Fibroblast of lung (primary cell): ENCODE measurements at regions not wholly inside any gene's neighbourhood (a gene's known extent, or its start where the extent isn't known, plus 50 kb on each side); places are given as distances from the start of the nearest gene placed in this dataset.

Source experiments
- DNase-seq, 2 donors: peaks; one replicate each; pipeline versions ENCODE4 v3.0.0 to v3.0.0-alpha.2; 2010; ENCODE audit warnings: low read depth in 2 of 2
- H2AFZ ChIP-seq: 2 replicates; pipeline ENCODE4 v1.5.1; 2012; ENCODE audit warnings: low read length, control low read depth, inconsistent platforms
- H3K27ac ChIP-seq: 2 replicates; pipeline ENCODE4 v1.5.1; 2011; ENCODE audit warnings: low read length, control low read depth; ENCODE audit not compliant: insufficient read depth
- H3K27me3 ChIP-seq: 2 replicates; pipeline ENCODE4 v1.5.1; 2011; ENCODE audit warnings: mild to moderate bottlenecking, low read length; ENCODE audit not compliant: control insufficient read depth, insufficient read depth
- H3K36me3 ChIP-seq: 2 replicates; pipeline ENCODE4 v1.5.1; 2011; ENCODE audit warnings: low read length; ENCODE audit not compliant: control insufficient read depth, insufficient read depth
- H3K4me1 ChIP-seq: 2 replicates; pipeline ENCODE4 v1.5.1; 2011; ENCODE audit warnings: low read length; ENCODE audit not compliant: control insufficient read depth, insufficient read depth; ENCODE audit errors: extremely low read depth
- H3K4me2 ChIP-seq: 2 replicates; pipeline ENCODE4 v1.5.1; 2011; ENCODE audit warnings: low read length, control low read depth; ENCODE audit not compliant: insufficient read depth; ENCODE audit errors: extremely low read depth
- H3K4me3 ChIP-seq, 4 experiments: fragments of 200-600 bp in 1 of 4; sonication (generic) in 1 of 4; replicated peaks in 1 of 4; 2 replicates each; pipeline ENCODE4 v1.5.1; 2011 to 2016; ENCODE audit warnings: low read length in 4 of 4, low read depth in 3 of 4, mild to moderate bottlenecking in 3 of 4, control low read depth in 2 of 4, inconsistent platforms in 1 of 4, mixed read lengths in 1 of 4; ENCODE audit not compliant: insufficient read depth in 1 of 4; ENCODE audit errors: control extremely low read depth in 1 of 4
- H3K79me2 ChIP-seq: 2 replicates; pipeline ENCODE4 v1.5.1; 2012; ENCODE audit warnings: mild to moderate bottlenecking, low read length, inconsistent platforms; ENCODE audit not compliant: control insufficient read depth, insufficient read depth
- H3K9ac ChIP-seq: 2 replicates; pipeline ENCODE4 v1.5.1; 2011; ENCODE audit warnings: mild to moderate bottlenecking, low read length, control low read depth; ENCODE audit not compliant: insufficient read depth
- H3K9me3 ChIP-seq: 2 replicates; pipeline ENCODE4 v1.5.1; 2012; ENCODE audit warnings: low read depth, low read length; ENCODE audit not compliant: control insufficient read depth, insufficient read depth
- H4K20me1 ChIP-seq: 2 replicates; pipeline ENCODE4 v1.5.1; 2011; ENCODE audit warnings: low read length; ENCODE audit not compliant: control insufficient read depth, insufficient read depth; ENCODE audit errors: extremely low read depth
- CTCF ChIP-seq, 2 donors: IDR thresholded peaks in 1 of 2; conservative IDR thresholded peaks in 1 of 2; 1 replicate in 1 of 2; 2 replicates in 1 of 2; pipeline ENCODE4 v1.5.1; 2011 to 2012; ENCODE audit warnings: low read length in 2 of 2, control low read depth in 1 of 2, inconsistent platforms in 1 of 2, low read depth in 1 of 2, mild to moderate bottlenecking in 1 of 2
- EZH2 ChIP-seq: IDR thresholded peaks from 2 replicates; pipeline ENCODE4 v1.5.1; 2012; ENCODE audit warnings: low read length, control low read depth, mild to moderate bottlenecking; ENCODE audit errors: missing control alignments

DNA sequence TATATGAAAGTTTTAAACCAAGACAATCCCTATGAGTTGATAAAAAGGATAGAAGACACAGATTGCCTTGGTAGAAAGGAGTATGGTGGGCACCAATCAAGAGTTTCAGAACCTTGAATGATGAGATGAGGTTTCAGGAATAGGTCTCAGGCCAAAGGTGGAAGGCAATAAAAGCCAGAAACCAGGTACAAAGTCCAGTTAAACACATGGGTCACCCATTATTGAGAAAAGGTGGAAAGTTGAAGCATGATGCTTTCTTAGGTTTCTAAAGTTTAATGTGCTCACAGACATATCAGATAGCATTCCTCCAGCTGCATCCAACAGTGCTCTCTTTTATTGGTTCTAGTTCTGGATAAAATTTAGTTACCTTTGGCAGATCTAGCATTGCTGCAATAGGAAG, 950.8 kb upstream of the SOX9 start:
- TF ChIP-seq EZH2 = no peak
- no peak for TF ChIP-seq CTCF (conservative IDR thresholded peaks at IDR 0.05 in 1 of 2, IDR thresholded peaks at IDR 0.05 in 1 of 2; ENCODE audit: low read depth in 1 of 2, low read length in 2 of 2)
- H3K9me3 ChIP-seq = no peaks in the 10 kb centered on the region
- H4K20me1 ChIP-seq = no peaks in the 10 kb centered on the region
- H3K36me3 ChIP-seq = no peaks in the 10 kb centered on the region
- H2AFZ ChIP-seq = no peak overlapping the region
- DNase-seq = no peak
- no peak overlapping the region for H3K4me3 ChIP-seq
- no peak overlapping the region for H3K4me2 ChIP-seq
- H3K4me1 ChIP-seq = no peaks in the 10 kb centered on the region
- H3K27ac ChIP-seq = no peak overlapping the region
- H3K79me2 ChIP-seq = no peaks in the 10 kb centered on the region
- H3K9ac ChIP-seq = no peak overlapping the region
- no peaks in the 10 kb centered on the region for H3K27me3 ChIP-seq

DNA sequence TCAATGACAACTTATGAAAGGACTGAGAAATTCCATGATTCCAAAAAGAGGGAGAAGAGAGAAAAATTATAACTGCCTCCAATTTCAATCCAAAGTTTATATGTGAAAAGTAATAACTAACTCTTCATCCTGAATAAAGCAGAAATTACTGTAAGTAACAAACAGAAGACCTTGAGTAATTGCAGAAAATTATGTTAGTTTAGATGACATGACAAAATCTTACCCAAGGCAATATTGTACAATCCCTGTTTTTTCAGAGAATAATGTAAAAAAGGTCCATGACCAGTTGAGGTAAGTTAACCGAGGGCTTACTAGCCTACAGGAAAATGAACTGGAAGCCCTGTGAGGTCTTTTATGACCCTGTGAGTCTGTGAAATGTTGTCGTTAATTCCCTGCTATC, 949.5 kb upstream of the SOX9 start:
- no peak for DNase-seq
- no peaks in the 10 kb centered on the region for H3K27me3 ChIP-seq
- H4K20me1 ChIP-seq = no peaks in the 10 kb centered on the region
- TF ChIP-seq EZH2 (no peak), CTCF (conservative IDR thresholded peaks at IDR 0.05 in 1 of 2, IDR thresholded peaks at IDR 0.05 in 1 of 2; ENCODE audit: low read depth in 1 of 2, low read length in 2 of 2) (no peak)
- H3K9me3 ChIP-seq = no peaks in the 10 kb centered on the region
- H3K4me3 ChIP-seq = no peak overlapping the region
- H3K4me1 ChIP-seq = no peaks in the 10 kb centered on the region
- H3K27ac ChIP-seq = no peak overlapping the region
- no peak overlapping the region for H2AFZ ChIP-seq
- no peaks in the 10 kb centered on the region for H3K36me3 ChIP-seq
- H3K9ac ChIP-seq = no peak overlapping the region
- no peak overlapping the region for H3K4me2 ChIP-seq
- no peaks in the 10 kb centered on the region for H3K79me2 ChIP-seq

DNA sequence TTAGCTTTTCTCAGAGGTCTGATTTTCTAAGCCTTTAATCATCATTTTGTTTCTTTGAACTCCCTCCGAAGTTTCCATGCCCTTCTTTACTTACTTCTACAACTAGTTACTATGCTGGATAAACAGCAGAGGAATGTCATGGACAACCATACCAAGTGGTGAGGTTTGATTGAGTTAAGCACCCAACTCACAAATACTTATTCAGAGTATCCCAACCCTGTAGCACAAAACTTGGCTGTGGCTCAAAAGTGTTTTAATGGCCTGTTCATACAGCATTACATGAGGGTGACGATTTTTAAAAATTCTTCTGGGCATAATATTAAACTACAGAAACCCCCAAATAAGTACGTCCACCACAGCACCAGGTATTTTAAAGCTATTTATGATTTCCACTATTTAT, 946.8 kb upstream of the SOX9 start:
- no peak overlapping the region for H3K27ac ChIP-seq
- TF ChIP-seq EZH2 = no peak
- TF ChIP-seq CTCF (conservative IDR thresholded peaks at IDR 0.05 in 1 of 2, IDR thresholded peaks at IDR 0.05 in 1 of 2; ENCODE audit: low read depth in 1 of 2, low read length in 2 of 2) = no peak
- no peak for DNase-seq

More for the DNA sequence above, 946.8 kb upstream of the SOX9 start:
- Histone ChIP-seq H3K4me1 (no peaks in the 10 kb centered on the region), H3K9me3 (no peaks in the 10 kb centered on the region), H3K79me2 (no peaks in the 10 kb centered on the region), H3K9ac (no peak overlapping the region), H3K36me3 (no peaks in the 10 kb centered on the region), H2AFZ (no peak overlapping the region), H4K20me1 (no peaks in the 10 kb centered on the region), H3K27me3 (no peaks in the 10 kb centered on the region), H3K4me2 (no peak overlapping the region), H3K4me3 (no peak overlapping the region)
